H9 (cell line): ENCODE measurements at regions not wholly inside any gene's neighbourhood (a gene's known extent, or its start where the extent isn't known, plus 50 kb on each side); places are given as distances from the start of the nearest gene placed in this dataset.

Experiments used
- DNase-seq: peaks from one replicate; pipeline ENCODE4 v3.0.0-alpha.2; 2017
- H2AFZ ChIP-seq: one replicate; pipeline ENCODE4 v1.6.1; 2013; ENCODE audit warnings: mild to moderate bottlenecking, low read length, control low read depth, moderate library complexity
- H2AK5ac ChIP-seq: 2 replicates; pipeline ENCODE4 v1.6.1; 2013; ENCODE audit warnings: low read length, control low read depth, mixed read lengths; ENCODE audit not compliant: insufficient read length
- H2BK120ac ChIP-seq: one replicate; pipeline ENCODE4 v1.6.1; 2013; ENCODE audit warnings: low read depth, mild to moderate bottlenecking, low read length, control low read depth, inconsistent platforms; ENCODE audit not compliant: poor library complexity, severe bottlenecking
- H2BK12ac ChIP-seq: 2 replicates; pipeline ENCODE4 v1.6.1; 2013; ENCODE audit warnings: low read length, control low read depth, mixed read lengths, low read depth; ENCODE audit not compliant: insufficient read length
- H2BK15ac ChIP-seq: 2 replicates; pipeline ENCODE4 v1.6.1; 2013; ENCODE audit warnings: low read depth, low read length, control low read depth
- H2BK20ac ChIP-seq: one replicate; pipeline ENCODE4 v1.6.1; 2013; ENCODE audit warnings: low read depth, mild to moderate bottlenecking, low read length, control low read depth, inconsistent platforms; ENCODE audit not compliant: poor library complexity, severe bottlenecking
- H2BK5ac ChIP-seq: 2 replicates; pipeline ENCODE4 v1.6.1; 2013; ENCODE audit warnings: low read length, control low read depth, mixed read lengths; ENCODE audit not compliant: insufficient read length
- H3K14ac ChIP-seq: 2 replicates; pipeline ENCODE4 v1.6.1; 2013; ENCODE audit warnings: low read length, control low read depth; ENCODE audit not compliant: insufficient read depth
- H3K18ac ChIP-seq: 2 replicates; pipeline ENCODE4 v1.6.1; 2013; ENCODE audit warnings: low read depth, mild to moderate bottlenecking, mixed read lengths, low read length, control low read depth; ENCODE audit not compliant: insufficient read length
- H3K23ac ChIP-seq: 2 replicates; pipeline ENCODE4 v1.6.1; 2013; ENCODE audit warnings: low read length, control low read depth, mixed read lengths, low read depth; ENCODE audit not compliant: insufficient read length
- H3K23me2 ChIP-seq: 2 replicates; pipeline ENCODE4 v1.6.1; 2013; ENCODE audit warnings: low read depth, mild to moderate bottlenecking, mixed read lengths, low read length, control low read depth; ENCODE audit not compliant: insufficient read length, poor library complexity, severe bottlenecking
- H3K27ac ChIP-seq: 2 replicates; pipeline ENCODE4 v1.5.1; 2013; ENCODE audit warnings: low read length, control low read depth, mixed read lengths, low read depth; ENCODE audit not compliant: insufficient read length
- H3K27me3 ChIP-seq: 2 replicates; pipeline ENCODE4 v1.6.1; 2013; ENCODE audit warnings: low read length, control low read depth, inconsistent platforms; ENCODE audit not compliant: insufficient read depth
- H3K4ac ChIP-seq: 2 replicates; pipeline ENCODE4 v1.6.1; 2013; ENCODE audit warnings: low read depth, mild to moderate bottlenecking, control low read depth, inconsistent platforms, low read length, moderate library complexity
- H3K4me1 ChIP-seq: 2 replicates; pipeline ENCODE4 v1.6.1; 2013; ENCODE audit warnings: low read length, control low read depth, inconsistent platforms; ENCODE audit not compliant: insufficient read depth
- H3K4me2 ChIP-seq: 2 replicates; pipeline ENCODE4 v1.6.1; 2013; ENCODE audit warnings: low read length, control low read depth, mixed read lengths; ENCODE audit not compliant: insufficient read length, insufficient read depth
- H3K56ac ChIP-seq: 2 replicates; pipeline ENCODE4 v1.6.1; 2013; ENCODE audit warnings: low read depth, mild to moderate bottlenecking, mixed read lengths, low read length, control low read depth; ENCODE audit not compliant: insufficient read length
- H3K79me1 ChIP-seq: 2 replicates; pipeline ENCODE4 v1.6.1; 2013; ENCODE audit warnings: low read depth, mild to moderate bottlenecking, moderate library complexity, low read length, control low read depth, inconsistent platforms; ENCODE audit not compliant: insufficient read depth, poor library complexity, severe bottlenecking
- H3K79me2 ChIP-seq: 2 replicates; pipeline ENCODE4 v1.6.1; 2013; ENCODE audit warnings: low read length, control low read depth, inconsistent platforms; ENCODE audit not compliant: insufficient read depth
- H3K9ac ChIP-seq: 2 replicates; pipeline ENCODE4 v1.6.1; 2013; ENCODE audit warnings: low read length, control low read depth, mixed read lengths; ENCODE audit not compliant: insufficient read length; ENCODE audit errors: extremely low read depth
- H3K9me3 ChIP-seq: one replicate; pipeline ENCODE4 v1.6.1; 2013; ENCODE audit warnings: low read depth, low read length, inconsistent platforms; ENCODE audit not compliant: control insufficient read depth
- H3T11ph ChIP-seq: one replicate; pipeline ENCODE4 v1.6.1; 2013; ENCODE audit warnings: mild to moderate bottlenecking, low read length, control low read depth, inconsistent platforms
- H4K20me1 ChIP-seq: one replicate; pipeline ENCODE4 v1.6.1; 2013; ENCODE audit not compliant: control insufficient read depth, insufficient read length, insufficient read depth
- H4K5ac ChIP-seq: 2 replicates; pipeline ENCODE4 v1.6.1; 2013; ENCODE audit warnings: low read depth, mild to moderate bottlenecking, mixed read lengths, low read length, control low read depth; ENCODE audit not compliant: insufficient read length
- H4K8ac ChIP-seq: replicated peaks from 2 replicates; pipeline ENCODE4 v1.6.1; 2013; ENCODE audit warnings: low read length, control low read depth, mixed read lengths, low read depth; ENCODE audit not compliant: insufficient read length
- H4K91ac ChIP-seq: 2 replicates; pipeline ENCODE4 v1.6.1; 2013; ENCODE audit warnings: low read depth, mild to moderate bottlenecking, moderate library complexity, mixed read lengths, low read length, control low read depth; ENCODE audit not compliant: insufficient read length
- H3K27ac Mint-ChIP-seq, 3 experiments: 2 replicates in 2 of 3; 3 replicates in 1 of 3; pipeline ENCODE4 v1.8.0; 2020 to 2021; ENCODE audit warnings: mixed read lengths in 3 of 3, mild to moderate bottlenecking in 1 of 3, moderate library complexity in 1 of 3
- H3K27me3 Mint-ChIP-seq: 2 replicates; pipeline ENCODE4 v1.8.0; 2021; ENCODE audit warnings: low read depth, mild to moderate bottlenecking, moderate library complexity, mixed read lengths
- H3K36me3 Mint-ChIP-seq, 3 experiments: 2 replicates in 2 of 3; 3 replicates in 1 of 3; pipeline ENCODE4 v1.8.0; 2020 to 2021; ENCODE audit warnings: low read depth in 3 of 3, mixed read lengths in 3 of 3; ENCODE audit not compliant: insufficient read depth in 1 of 3
- H3K4me1 Mint-ChIP-seq, 2 experiments: 2 replicates each; pipeline ENCODE4 v1.8.0; 2020; ENCODE audit warnings: mixed read lengths in 2 of 2
- H3K4me3 Mint-ChIP-seq, 2 experiments: 2 replicates in 1 of 2; 3 replicates in 1 of 2; pipeline ENCODE4 v1.8.0; 2020 to 2021; ENCODE audit warnings: mild to moderate bottlenecking in 2 of 2, mixed read lengths in 2 of 2, moderate library complexity in 1 of 2
- H3K9me3 Mint-ChIP-seq, 2 experiments: 2 replicates in 1 of 2; 3 replicates in 1 of 2; pipeline ENCODE4 v1.8.0; 2020; ENCODE audit warnings: mild to moderate bottlenecking in 2 of 2, mixed read lengths in 2 of 2, moderate library complexity in 1 of 2
- CTCF ChIP-seq: fragments of 200-600 bp; sonication (generic); conservative IDR thresholded peaks from 3 replicates; pipeline ENCODE4 v1.8.0; 2021; ENCODE audit warnings: antibody characterized with exemption, mild to moderate bottlenecking
- WGBS: extraction: QIAGEN DNeasy Blood & Tissue Kit; methylation state at CpG from one replicate; pipeline ENCODE4 v1.1.7; 2013; ENCODE audit warnings: missing lambda C conversion rate, low lambda C conversion rate, mixed read lengths; ENCODE audit not compliant: insufficient read length; ENCODE audit errors: extremely low coverage; 5-methylcytosine and 5-hydroxymethylcytosine counted together

- no peak overlapping the region for H3K56ac ChIP-seq
- Mint-ChIP-seq H3K4me3 (no peak overlapping the region), H3K27ac (peak overlapping the region; percentile 62 to 88 (median 87); a peak in 6 of 7 replicates), H3K9me3 (peaks cover 36 to 42% of the 10 kb centered on the region in 2 experiments), H3K4me1 (peaks cover 12 to 17% of the 10 kb centered on the region in 2 experiments), H3K27me3 (peaks cover 2% of the 10 kb centered on the region), H3K36me3 (peaks cover 27 to 38% (median 31%) of the 10 kb centered on the region in 3 experiments)
- DNase-seq: no peak
- no peak overlapping the region for H2BK15ac ChIP-seq
- no peak overlapping the region for H3K27ac ChIP-seq
- H2BK120ac ChIP-seq: no peak overlapping the region
- H2AFZ ChIP-seq: no peak overlapping the region
- no peak overlapping the region for H3K9ac ChIP-seq
- H4K91ac ChIP-seq: no peak overlapping the region
- H3K27me3 ChIP-seq: no peaks in the 10 kb centered on the region
- no peaks in the 10 kb centered on the region for H3K4me1 ChIP-seq
- H3K23me2 ChIP-seq: no peaks in the 10 kb centered on the region
- H2BK12ac ChIP-seq: no peak overlapping the region
- H2AK5ac ChIP-seq: no peak overlapping the region
- no peak overlapping the region for H3K4me2 ChIP-seq
- H3K18ac ChIP-seq: no peak overlapping the region
- H4K5ac ChIP-seq: no peak overlapping the region
- no peak overlapping the region for H3K23ac ChIP-seq
- no peak overlapping the region for H4K8ac ChIP-seq
- no peak overlapping the region for H2BK20ac ChIP-seq
- H2BK5ac ChIP-seq: no peak overlapping the region
- WGBS: no CpG with 5 or more reads among the region's 4 CpGs
- no peaks in the 10 kb centered on the region for H3K79me1 ChIP-seq
- H3K14ac ChIP-seq: no peak overlapping the region
- TF ChIP-seq CTCF: no peak
- no peaks in the 10 kb centered on the region for H3K79me2 ChIP-seq
- H3K9me3 ChIP-seq: peaks cover 22% of the 10 kb centered on the region
- no peaks in the 10 kb centered on the region for H4K20me1 ChIP-seq
- no peak overlapping the region for H3K4ac ChIP-seq
- H3T11ph ChIP-seq: no peak overlapping the region
These were observed 152.7 kb downstream of the SUCLG1 start for GRCh38 chr2:84306361-84306760.
